Right renal pelvis (tissue), 4 donors: ENCODE measurements at regions not wholly inside any gene's neighbourhood (a gene's known extent, or its start where the extent isn't known, plus 50 kb on each side); places are given as distances from the start of the nearest gene placed in this dataset.

ENCODE experiments used
- DNase-seq, 4 donors: peaks; one replicate each; pipeline ENCODE4 v3.0.0-alpha.2; 2013; ENCODE audit warnings: low read depth in 4 of 4, low spot score in 3 of 4, missing footprints in 1 of 4

DNA sequence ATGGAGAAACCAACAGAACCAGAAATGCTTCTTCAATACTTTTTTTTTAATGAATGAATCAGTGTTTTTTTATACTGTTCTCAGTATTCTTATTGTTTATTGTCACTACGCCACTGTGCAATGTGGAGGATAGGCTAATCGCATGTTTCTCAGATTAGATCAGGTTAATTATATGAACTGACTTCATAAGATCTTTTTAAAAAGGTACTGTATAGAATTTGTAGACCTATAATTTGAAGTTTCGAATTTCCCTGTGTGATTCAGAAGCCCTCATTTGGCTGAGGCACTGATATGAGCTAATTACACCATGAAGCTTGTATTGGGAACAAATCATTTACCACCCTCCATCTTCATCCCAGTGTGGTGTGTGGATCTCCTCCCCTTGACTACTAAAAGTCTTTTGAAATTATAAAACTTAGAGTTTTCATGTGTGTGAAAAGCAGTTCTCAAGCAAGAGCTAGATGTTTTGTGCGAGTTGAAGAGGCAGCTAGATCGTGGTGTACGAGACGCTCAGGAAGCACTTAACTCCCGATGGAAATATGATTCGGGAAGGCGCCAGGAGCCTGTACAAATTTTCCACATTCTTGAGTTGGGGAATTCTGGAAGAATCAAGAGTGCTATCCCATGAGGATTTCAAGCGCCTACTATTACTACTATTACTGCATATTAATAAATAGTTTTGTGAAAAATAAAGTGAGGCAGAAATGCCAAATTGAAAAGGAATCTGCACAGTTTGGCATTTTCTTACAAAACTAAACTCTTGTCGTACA lies 52.1 kb upstream of the KCNE2 start:
- DNase-seq, result no peak

GRCh38 chr21:34313116-34313515 lies 50.7 kb upstream of the KCNE2 start:
- no peak for DNase-seq
